ENCODE measurements at regions not wholly inside any gene's neighbourhood (a gene's known extent, or its start where the extent isn't known, plus 50 kb on each side); places are given as distances from the start of the nearest gene placed in this dataset.
"Not testable (repeated sequence)": the region's sequence is repeated elsewhere in the genome, so short reads cannot be mapped to it uniquely, and the experiment has no call there.

GRCh38 chr9:38332625-38333024, 59.9 kb upstream of the ALDH1B1 start:
- H3K4me3 ChIP-seq: no peak overlapping the region
- H3K4me2 ChIP-seq: no peak overlapping the region
- H3K9me3 ChIP-seq: no peaks in the 10 kb centered on the region
- no peaks in the 10 kb centered on the region for H3K36me3 ChIP-seq
- no peaks in the 10 kb centered on the region for H3K4me1 ChIP-seq
- no peak overlapping the region for H3K27ac ChIP-seq
- TF ChIP-seq Cebpa-rat (IDR thresholded peaks at IDR 0.05): no peak
- H4K20me1 ChIP-seq: no peaks in the 10 kb centered on the region
- no peaks in the 10 kb centered on the region for H3K27me3 ChIP-seq
- H3K9ac ChIP-seq: no peak overlapping the region

GRCh38 chr9:38331141-38331540, 61.4 kb upstream of the ALDH1B1 start:
- Histone ChIP-seq H3K4me3 (no peak overlapping the region), H4K20me1 (no peaks in the 10 kb centered on the region), H3K9me3 (no peaks in the 10 kb centered on the region), H3K4me1 (no peaks in the 10 kb centered on the region), H3K27me3 (no peaks in the 10 kb centered on the region), H3K9ac (no peak overlapping the region), H3K36me3 (no peaks in the 10 kb centered on the region), H3K27ac (no peak overlapping the region), H3K4me2 (no peak overlapping the region)
- TF ChIP-seq Cebpa-rat (IDR thresholded peaks at IDR 0.05): no peak

GRCh38 chr9:38329968-38330367, 62.5 kb upstream of the ALDH1B1 start:
- H3K9ac ChIP-seq: no peak overlapping the region
- H3K36me3 ChIP-seq: no peaks in the 10 kb centered on the region
- no peaks in the 10 kb centered on the region for H3K9me3 ChIP-seq
- no peaks in the 10 kb centered on the region for H3K27me3 ChIP-seq
- no peaks in the 10 kb centered on the region for H4K20me1 ChIP-seq
- H3K4me1 ChIP-seq: no peaks in the 10 kb centered on the region
- no peak overlapping the region for H3K4me2 ChIP-seq
- TF ChIP-seq Cebpa-rat (IDR thresholded peaks at IDR 0.05): no peak
- no peak overlapping the region for H3K27ac ChIP-seq
- H3K4me3 ChIP-seq: no peak overlapping the region

- TF ChIP-seq Cebpa-rat (IDR thresholded peaks at IDR 0.05): no peak
- Histone ChIP-seq H4K20me1 (no peaks in the 10 kb centered on the region), H3K4me2 (no peak overlapping the region), H3K4me1 (no peaks in the 10 kb centered on the region), H3K4me3 (no peak overlapping the region), H3K27me3 (no peaks in the 10 kb centered on the region), H3K27ac (no peak overlapping the region), H3K9ac (no peak overlapping the region), H3K9me3 (peaks cover 6% of the 10 kb centered on the region; the same call in 1 of the 2 replicates), H3K36me3 (no peaks in the 10 kb centered on the region)
These were observed 63.7 kb upstream of the ALDH1B1 start for GRCh38 chr9:38328765-38329164.

- Histone ChIP-seq H3K27me3 (no peaks in the 10 kb centered on the region), H3K9ac (no peak overlapping the region), H4K20me1 (no peaks in the 10 kb centered on the region), H3K9me3 (peaks cover 8% of the 10 kb centered on the region; the same call in 1 of the 2 replicates), H3K27ac (no peak overlapping the region), H3K4me3 (no peak overlapping the region), H3K4me1 (no peaks in the 10 kb centered on the region), H3K4me2 (no peak overlapping the region), H3K36me3 (no peaks in the 10 kb centered on the region)
- no peak for TF ChIP-seq Cebpa-rat (IDR thresholded peaks at IDR 0.05)
These were observed 66.4 kb upstream of the ALDH1B1 start for GRCh38 chr9:38326122-38326521.

GRCh38 chr9:38324213-38324612, 68.3 kb upstream of the ALDH1B1 start:
- H3K9ac ChIP-seq, H3K36me3 ChIP-seq, H3K4me1 ChIP-seq, H3K9me3 ChIP-seq, H3K4me2 ChIP-seq, H3K4me3 ChIP-seq, H3K27ac ChIP-seq, H4K20me1 ChIP-seq, H3K27me3 ChIP-seq: not testable (repeated sequence)

GRCh38 chr9:38322937-38323336, 69.6 kb upstream of the ALDH1B1 start:
- Histone ChIP-seq H3K9ac (no peak overlapping the region), H3K27me3 (no peaks in the 10 kb centered on the region), H3K4me1 (peaks cover 12% of the 10 kb centered on the region), H4K20me1 (no peaks in the 10 kb centered on the region), H3K27ac (no peak overlapping the region), H3K9me3 (peaks cover 8% of the 10 kb centered on the region; the same call in 1 of the 2 replicates), H3K4me2 (no peak overlapping the region), H3K36me3 (no peaks in the 10 kb centered on the region), H3K4me3 (no peak overlapping the region)
- TF ChIP-seq Cebpa-rat (IDR thresholded peaks at IDR 0.05): no peak

GRCh38 chr9:38319496-38320173, 72.9 kb upstream of the ALDH1B1 start:
- Histone ChIP-seq H3K9ac (no peak overlapping the region; the same call in 1 of the 2 replicates), H3K9me3 (peaks cover 8% of the 10 kb centered on the region; the same call in 1 of the 2 replicates), H3K4me1 (peaks cover 12% of the 10 kb centered on the region), H3K4me2 (peak overlapping the region; percentile 54; the same call in 1 of the 2 replicates), H3K27me3 (no peaks in the 10 kb centered on the region), H4K20me1 (no peaks in the 10 kb centered on the region), H3K36me3 (no peaks in the 10 kb centered on the region), H3K27ac (no peak overlapping the region), H3K4me3 (no peak overlapping the region)
- no peak for TF ChIP-seq Cebpa-rat (IDR thresholded peaks at IDR 0.05)

GRCh38 chr9:38318759-38319495, 73.6 kb upstream of the ALDH1B1 start:
- Histone ChIP-seq H4K20me1 (no peaks in the 10 kb centered on the region), H3K27ac (no peak overlapping the region), H3K4me1 (peaks cover 12% of the 10 kb centered on the region), H3K9me3 (0 out of 2 replicates have a peak, but pooled peaks cover 4% of the 10 kb centered on the region), H3K27me3 (no peaks in the 10 kb centered on the region), H3K9ac (no peak overlapping the region; the same call in 1 of the 2 replicates), H3K36me3 (no peaks in the 10 kb centered on the region), H3K4me3 (no peak overlapping the region), H3K4me2 (peak overlapping the region; percentile 54)
- TF ChIP-seq Cebpa-rat (IDR thresholded peaks at IDR 0.05): no peak

GRCh38 chr9:38316166-38316780, 76.2 kb upstream of the ALDH1B1 start:
- H3K4me2 ChIP-seq: no peak overlapping the region
- no peak overlapping the region for H3K4me3 ChIP-seq
- no peaks in the 10 kb centered on the region for H3K27me3 ChIP-seq
- no peak for TF ChIP-seq Cebpa-rat (IDR thresholded peaks at IDR 0.05)
- H3K36me3 ChIP-seq: no peaks in the 10 kb centered on the region
- no peak overlapping the region for H3K9ac ChIP-seq
- peaks cover 16% of the 10 kb centered on the region for H3K4me1 ChIP-seq
- no peaks in the 10 kb centered on the region for H3K9me3 ChIP-seq
- no peak overlapping the region for H3K27ac ChIP-seq
- no peaks in the 10 kb centered on the region for H4K20me1 ChIP-seq

Data from BLaER1 (cell line).